Astrocyte of the cerebellum (primary cell): ENCODE measurements at regions not wholly inside any gene's neighbourhood (a gene's known extent, or its start where the extent isn't known, plus 50 kb on each side); places are given as distances from the start of the nearest gene placed in this dataset.
"Not testable (repeated sequence)": the region's sequence is repeated elsewhere in the genome, so short reads cannot be mapped to it uniquely, and the experiment has no call there.

ENCODE experiments used
- DNase-seq: peaks from one replicate; pipeline ENCODE4 v3.0.0-alpha.2; 2011; ENCODE audit warnings: low read depth
- H3K4me3 ChIP-seq: 2 replicates; pipeline ENCODE4 v1.5.1; 2011; ENCODE audit warnings: mild to moderate bottlenecking, low read depth, low read length, moderate library complexity
- CTCF ChIP-seq: IDR thresholded peaks from 2 replicates; pipeline ENCODE4 v1.5.1; 2012; ENCODE audit warnings: low read length, low read depth, moderate library complexity, mild to moderate bottlenecking; ENCODE audit errors: missing control alignments
- in situ Hi-C: cut with HindIII; loops from 2 replicates; pipeline ENCODE4 v1.10.0; 2017; ENCODE audit warnings: low sequenced_read_pairs

DNA sequence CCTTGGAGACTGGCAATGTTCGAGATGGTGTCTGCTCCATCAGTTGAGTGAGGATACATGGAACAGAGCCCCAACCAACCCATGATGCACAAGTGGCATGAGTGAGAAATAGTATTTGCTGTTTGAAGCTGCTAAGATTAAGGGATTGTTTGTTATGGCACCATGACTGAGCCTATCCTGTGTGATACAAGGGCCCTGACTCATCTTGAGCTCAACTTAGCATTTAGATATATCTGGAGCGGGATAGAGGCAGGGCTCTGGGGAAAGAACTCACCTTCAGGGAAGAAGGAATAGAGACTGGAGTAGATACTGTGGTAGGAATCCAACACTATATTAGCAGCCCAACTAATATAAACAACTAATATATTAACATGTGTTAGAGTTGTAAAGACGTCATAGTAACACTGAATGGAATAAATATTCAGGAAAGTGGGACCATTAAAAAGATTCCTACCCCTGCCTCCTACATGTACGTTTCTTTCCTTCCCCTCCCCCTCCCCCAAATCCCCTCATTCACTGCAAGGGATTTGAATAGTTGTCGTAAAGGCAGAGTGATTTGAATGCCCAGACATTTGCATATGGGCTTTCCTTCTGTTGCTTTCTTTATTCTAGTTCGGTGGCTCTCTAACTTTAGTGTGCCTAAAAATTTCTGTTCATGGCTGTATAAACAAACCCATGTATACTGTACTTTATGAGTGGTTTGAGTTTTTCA, 106.6 kb upstream of the POU3F1 start:
- DNase-seq: no peak
- H3K4me3 ChIP-seq: no peak overlapping the region
- TF ChIP-seq CTCF: no peak
- in situ Hi-C loops: no loop called here

GRCh38 chr1:38152351-38153065, 105.9 kb upstream of the POU3F1 start:
- in situ Hi-C loops: no loop called here
- no peak for TF ChIP-seq CTCF
- no peak overlapping the region for H3K4me3 ChIP-seq
- no peak for DNase-seq

DNA sequence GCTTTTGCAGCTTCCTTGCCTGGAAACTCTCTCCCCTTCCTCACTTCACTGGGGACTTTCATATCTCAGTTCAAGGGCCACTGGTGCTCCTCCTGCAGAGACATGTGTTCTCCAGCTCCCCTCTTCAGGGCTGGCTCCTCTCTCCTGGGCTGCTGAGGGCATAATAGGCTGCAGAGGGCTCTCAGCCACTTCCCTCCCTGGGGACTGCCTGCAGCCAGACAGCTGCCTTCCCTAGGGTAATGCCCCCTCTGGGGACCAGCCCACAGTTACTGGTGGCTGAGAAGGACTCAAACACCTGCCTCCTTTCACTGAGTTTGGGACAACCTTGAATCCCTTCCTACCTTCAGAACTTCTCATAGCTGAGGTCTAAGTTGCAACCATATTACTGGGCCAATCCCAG, 104.8 kb upstream of the POU3F1 start:
- no peak overlapping the region for H3K4me3 ChIP-seq
- in situ Hi-C loops: no loop called here
- TF ChIP-seq CTCF: no peak

GRCh38 chr1:38146079-38146478, 99.5 kb upstream of the POU3F1 start:
- in situ Hi-C loops, H3K4me3 ChIP-seq, DNase-seq: not testable (repeated sequence)

More for the DNA sequence above, 104.8 kb upstream of the POU3F1 start:
- no peak for DNase-seq

DNA sequence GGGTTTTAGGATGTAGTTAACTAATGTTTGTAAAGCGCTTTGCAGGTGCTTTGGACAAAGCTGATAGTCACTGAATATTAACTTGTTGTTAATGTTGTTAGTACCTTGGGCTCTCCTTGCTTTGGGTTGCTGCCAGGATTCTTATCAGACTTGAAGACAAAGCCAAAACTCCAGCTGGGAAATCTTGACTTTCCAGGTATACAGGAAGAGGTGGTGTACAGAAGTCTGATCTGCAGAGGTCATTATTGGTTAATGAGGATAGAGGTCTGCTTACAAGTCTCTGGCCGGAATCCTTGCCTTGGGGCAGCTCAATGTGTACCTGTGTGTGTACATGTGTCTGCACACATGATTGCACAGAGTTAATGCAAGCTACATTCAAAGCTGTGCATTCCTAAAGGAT, 96.0 kb upstream of the POU3F1 start:
- in situ Hi-C loops: no loop called here
- no peak overlapping the region for H3K4me3 ChIP-seq
- DNase-seq: no peak
- TF ChIP-seq CTCF: no peak

DNA sequence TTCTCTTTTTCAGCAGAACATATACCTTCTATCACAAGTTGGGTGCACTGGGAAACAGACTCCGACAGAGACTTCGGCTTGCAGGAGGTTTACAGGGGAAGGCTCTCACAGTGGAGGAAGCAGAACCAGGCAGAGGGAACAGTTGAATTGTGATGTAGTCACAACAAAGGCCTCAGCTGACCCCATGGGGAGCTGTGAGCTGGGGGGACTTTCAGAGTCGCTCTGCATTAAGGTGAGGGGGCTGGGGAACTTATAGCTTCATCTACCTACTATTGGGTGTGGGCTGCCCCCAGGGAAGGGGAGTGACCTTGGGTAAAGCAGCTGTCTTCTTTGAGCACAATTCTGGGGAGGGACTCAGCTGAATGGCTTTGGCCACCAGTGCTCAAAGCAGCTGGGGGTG, 94.9 kb upstream of the POU3F1 start:
- DNase-seq: no peak
- in situ Hi-C loops: no loop called here
- TF ChIP-seq CTCF: no peak
- no peak overlapping the region for H3K4me3 ChIP-seq
